22Rv1 (cell line): ENCODE measurements at regions not wholly inside any gene's neighbourhood (a gene's known extent, or its start where the extent isn't known, plus 50 kb on each side); places are given as distances from the start of the nearest gene placed in this dataset.

Source experiments
- ZFX ChIP-seq: fragments of 450-650 bp; IDR thresholded peaks from 2 replicates; pipeline ENCODE4 v1.6.1; 2017; ENCODE audit warnings: antibody characterized with exemption, borderline replicate concordance
- TF ChIP-seq, protein P1 (sequence below): fragments of 450-650 bp; IDR thresholded peaks from 2 replicates; pipeline ENCODE4 v1.5.1; 2017; ENCODE audit warnings: mild to moderate bottlenecking

DNA sequence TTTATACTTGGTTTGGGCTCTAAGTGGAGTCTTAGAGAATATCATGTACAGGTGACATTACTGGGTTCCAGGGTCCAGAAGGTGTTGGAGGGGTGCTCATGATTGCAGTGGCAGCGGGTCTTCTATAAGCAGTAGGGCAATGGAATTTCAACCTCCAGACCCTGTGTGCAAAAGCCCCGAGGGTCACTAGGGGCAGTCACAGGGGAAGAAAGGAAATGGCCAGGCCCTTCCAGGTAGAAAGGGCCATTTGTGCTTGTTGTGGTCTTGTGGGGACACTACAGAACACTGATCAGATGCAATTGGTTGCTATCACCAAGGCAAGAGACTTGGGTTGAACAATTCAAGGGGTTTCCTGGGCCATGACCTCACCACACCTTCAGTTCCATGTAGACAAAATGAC is 283.4 kb downstream of the GADD45G start:
- TF ChIP-seq, protein P1, sequence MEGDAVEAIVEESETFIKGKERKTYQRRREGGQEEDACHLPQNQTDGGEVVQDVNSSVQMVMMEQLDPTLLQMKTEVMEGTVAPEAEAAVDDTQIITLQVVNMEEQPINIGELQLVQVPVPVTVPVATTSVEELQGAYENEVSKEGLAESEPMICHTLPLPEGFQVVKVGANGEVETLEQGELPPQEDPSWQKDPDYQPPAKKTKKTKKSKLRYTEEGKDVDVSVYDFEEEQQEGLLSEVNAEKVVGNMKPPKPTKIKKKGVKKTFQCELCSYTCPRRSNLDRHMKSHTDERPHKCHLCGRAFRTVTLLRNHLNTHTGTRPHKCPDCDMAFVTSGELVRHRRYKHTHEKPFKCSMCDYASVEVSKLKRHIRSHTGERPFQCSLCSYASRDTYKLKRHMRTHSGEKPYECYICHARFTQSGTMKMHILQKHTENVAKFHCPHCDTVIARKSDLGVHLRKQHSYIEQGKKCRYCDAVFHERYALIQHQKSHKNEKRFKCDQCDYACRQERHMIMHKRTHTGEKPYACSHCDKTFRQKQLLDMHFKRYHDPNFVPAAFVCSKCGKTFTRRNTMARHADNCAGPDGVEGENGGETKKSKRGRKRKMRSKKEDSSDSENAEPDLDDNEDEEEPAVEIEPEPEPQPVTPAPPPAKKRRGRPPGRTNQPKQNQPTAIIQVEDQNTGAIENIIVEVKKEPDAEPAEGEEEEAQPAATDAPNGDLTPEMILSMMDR, result no peak
- TF ChIP-seq ZFX, result no peak
